SIG-M5 treated with dmso at 0.1 percent for 504 hours (cell line): ENCODE measurements at regions not wholly inside any gene's neighbourhood (a gene's known extent, or its start where the extent isn't known, plus 50 kb on each side); places are given as distances from the start of the nearest gene placed in this dataset.

ENCODE experiments used
- DNase-seq: peaks from one replicate; lab custom pipeline; 2025; ENCODE audit not compliant: unreplicated experiment; lab: John Stamatoyannopoulos, UW

GRCh38 chr18:30562231-30562630 is 480.3 kb downstream of the DSC3 start:
- no peak for DNase-seq

GRCh38 chr18:30556112-30556511 is 486.4 kb downstream of the DSC3 start:
- no peak for DNase-seq

GRCh38 chr18:30545393-30545792 is 497.1 kb downstream of the DSC3 start:
- no peak for DNase-seq

- DNase-seq, result no peak
Observed at GRCh38 chr18:30544141-30544540, 498.4 kb downstream of the DSC3 start.

DNA sequence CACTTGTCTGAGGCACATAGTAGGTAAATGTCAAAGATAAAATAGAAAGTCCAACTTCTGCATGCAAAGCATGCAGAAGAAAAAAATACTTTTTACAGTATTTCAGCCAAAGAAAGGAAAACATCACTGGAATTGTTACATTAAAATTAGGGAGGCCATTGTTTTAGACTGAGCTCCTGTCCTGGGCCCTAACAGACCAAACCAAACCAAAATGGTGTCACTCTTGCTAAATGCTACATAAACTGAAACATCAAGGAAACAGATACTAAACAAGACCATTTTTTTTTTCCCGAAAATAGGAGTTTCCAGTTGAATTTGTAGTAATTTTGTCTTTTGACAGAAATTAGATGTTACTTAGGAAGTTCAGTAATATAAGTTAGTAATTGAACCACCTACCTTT is 508.8 kb downstream of the DSC3 start:
- no peak for DNase-seq

GRCh38 chr18:30527917-30528316 is 514.6 kb downstream of the DSC3 start:
- DNase-seq, result no peak

DNA sequence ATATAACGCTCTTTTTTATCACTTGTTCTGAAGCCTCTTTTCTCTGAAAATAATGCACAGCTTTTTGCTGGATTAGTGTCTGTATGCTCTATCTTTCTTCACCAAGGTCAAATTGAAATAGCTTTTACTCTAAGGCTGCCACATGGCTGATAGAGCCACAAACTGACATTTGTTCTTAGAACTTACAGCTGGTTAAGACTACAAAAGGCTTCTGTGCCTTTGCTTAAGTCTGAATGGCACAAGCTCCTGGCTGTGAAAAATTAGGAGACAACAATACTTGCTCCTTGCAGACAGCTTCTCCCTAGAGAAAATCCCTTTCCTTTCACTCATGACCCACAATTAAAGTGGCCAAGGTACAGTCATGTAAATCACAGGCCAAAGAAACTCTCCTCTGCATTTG is 515.3 kb downstream of the DSC3 start:
- DNase-seq, result no peak

- DNase-seq, result no peak
Observed at GRCh38 chr18:30522288-30522929, 520.1 kb downstream of the DSC3 start.

GRCh38 chr18:30514059-30514458 is 528.5 kb downstream of the DSC3 start:
- DNase-seq, result no peak

DNA sequence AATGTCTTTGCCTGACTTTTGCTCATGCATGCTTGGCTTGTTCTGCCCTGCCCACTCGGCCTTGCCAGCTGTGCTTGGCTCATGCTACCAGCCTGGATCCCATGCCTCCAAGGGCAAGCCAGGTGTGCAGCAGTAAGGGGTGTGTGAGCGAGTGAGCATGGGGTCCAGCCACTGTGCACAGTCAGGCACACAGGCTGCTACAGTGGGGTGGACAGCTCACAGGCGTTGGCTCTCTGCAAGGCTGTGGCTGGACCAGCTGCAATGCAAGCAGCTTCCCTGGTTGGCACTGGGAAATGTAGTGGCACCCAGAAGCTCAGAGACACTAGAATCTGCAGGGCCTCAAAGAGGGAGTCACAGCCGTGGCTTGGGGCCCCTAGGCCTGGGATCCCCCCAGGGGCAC is 529.7 kb downstream of the DSC3 start:
- DNase-seq, result no peak

DNA sequence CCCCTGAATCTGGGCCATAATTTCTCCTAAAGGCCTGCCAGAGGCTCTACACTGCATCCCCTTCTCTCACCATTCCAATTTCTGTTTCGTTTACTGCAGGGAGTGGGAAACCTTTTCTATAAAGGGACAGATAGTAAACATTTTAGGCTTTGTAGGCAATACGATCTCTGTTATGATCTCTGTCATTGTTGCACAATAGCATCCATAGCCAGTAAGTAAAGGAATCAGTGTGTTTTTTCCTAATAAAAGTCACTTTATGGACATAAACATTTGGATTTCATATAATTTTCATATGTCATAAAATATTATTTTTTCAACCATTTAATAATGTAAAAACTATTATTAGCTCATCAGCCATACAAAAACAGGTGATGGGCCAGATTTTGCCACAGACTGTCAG is 531.7 kb downstream of the DSC3 start:
- DNase-seq, result no peak

DNA sequence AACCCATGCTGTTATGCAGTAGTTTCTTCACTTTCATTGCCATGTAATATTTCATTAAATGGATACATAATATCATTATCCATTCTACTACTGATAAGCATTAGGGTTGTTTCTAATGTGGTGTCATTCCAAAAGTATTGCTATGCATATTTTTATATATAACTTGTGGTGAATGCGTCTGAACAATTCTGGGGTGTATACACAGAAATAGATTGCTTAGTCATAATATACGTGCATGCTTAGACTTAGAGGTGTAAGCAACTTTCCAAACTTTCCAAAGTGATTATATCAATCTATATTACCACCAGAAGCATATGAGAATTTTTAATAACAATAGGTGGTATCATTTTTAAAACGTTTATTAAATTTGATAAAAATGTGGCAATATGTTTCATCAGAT is 540.9 kb downstream of the DSC3 start:
- no peak for DNase-seq

DNA sequence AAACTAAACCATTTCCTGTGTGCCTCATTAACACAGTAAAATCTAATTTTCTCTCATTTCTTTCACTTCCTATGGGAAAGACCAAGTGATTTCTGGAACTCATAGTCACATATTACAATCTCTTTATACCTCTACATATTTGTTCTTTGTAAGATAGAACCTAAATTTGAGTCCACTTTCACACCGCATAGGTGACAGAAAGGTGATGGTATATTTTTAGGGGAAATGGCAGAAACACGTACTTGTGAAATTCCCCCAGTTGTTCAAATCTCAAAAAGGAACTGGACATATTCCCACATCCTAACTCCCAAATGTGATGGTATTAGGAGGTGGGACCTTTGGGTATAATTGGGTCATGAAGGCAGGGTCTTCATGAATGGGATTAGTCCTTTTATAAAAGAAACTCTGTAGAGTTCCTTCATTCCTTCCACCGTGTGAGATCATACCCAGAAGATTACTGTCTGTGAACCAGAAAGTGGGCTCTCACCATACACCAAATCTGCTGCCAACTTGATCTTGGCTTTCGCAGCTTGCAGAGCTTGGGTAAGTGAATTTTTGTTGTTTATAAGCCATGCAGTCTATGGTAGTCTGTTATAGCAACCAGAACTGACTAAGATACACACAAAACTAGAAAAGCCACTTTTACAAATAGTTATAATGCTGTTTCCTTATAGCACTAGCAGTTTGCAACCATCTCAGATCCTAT is 542.1 kb downstream of the DSC3 start:
- no peak for DNase-seq

GRCh38 chr18:30499721-30500120 is 542.8 kb downstream of the DSC3 start:
- DNase-seq, result no peak

DNA sequence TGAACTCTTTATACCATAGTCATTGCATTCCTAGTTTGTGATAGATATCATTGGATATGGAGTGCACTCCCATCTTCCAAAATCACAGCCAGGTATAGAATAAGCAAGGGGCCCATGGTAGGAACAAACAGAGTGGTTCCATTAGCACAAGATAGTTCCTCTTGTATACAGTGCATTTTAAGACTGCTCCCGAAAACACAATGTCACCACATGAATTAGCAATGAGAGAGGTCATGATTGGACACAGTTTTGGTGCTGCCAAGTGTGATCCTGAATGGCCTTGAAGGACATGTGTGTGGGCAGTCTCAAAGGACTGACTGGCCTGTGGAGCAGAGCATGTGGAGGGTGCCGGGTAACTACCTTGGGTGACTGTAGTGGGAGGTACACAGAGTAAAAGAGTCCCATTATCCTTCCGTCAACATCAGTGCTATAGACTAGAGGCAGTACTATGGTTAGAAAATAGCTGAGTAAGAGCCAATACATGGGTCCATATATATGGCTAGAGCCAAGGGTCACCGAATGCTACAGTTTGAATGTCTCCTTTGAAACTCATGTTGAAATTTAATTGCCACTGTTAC is 549.9 kb downstream of the DSC3 start:
- DNase-seq, result no peak

GRCh38 chr18:30491815-30492551 is 550.6 kb downstream of the DSC3 start:
- DNase-seq, result no peak

DNA sequence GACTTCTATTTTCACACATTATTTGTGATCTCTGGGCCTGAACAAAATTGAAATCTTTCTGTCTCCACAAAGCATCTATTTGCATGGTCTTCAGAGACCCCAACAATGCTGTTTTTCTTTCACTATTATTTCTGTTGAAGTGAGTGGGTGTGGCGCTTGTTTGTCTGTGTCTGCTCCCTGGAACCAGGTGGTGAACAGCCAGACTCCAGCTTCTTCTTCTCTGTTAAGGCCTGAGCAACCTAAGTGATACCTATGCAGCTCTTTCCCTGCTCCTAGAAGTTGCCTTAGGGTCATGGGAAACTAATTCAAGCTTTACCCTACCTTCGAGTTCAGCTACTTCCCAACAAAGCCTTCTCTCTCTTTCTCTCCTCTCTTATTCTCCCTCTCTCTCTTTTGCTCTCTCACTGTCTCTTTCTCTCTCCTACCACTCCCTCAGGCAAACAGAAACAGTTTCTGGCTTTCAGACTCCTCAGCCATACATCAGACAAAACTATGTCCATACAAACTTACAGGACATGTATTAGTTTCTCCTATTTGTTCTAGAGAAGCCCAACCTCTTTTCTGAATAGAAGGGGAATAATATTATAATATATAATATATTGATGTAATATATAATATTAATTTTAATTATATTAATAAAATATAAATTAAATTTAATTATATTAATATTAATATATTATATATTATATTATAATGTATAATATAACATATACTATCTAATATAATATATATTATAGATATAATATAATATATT is 552.5 kb downstream of the DSC3 start:
- DNase-seq, result no peak

- no peak for DNase-seq
Observed at GRCh38 chr18:30487962-30488361, 554.6 kb downstream of the DSC3 start.

- no peak for DNase-seq
Observed at GRCh38 chr18:30486856-30487255, 555.7 kb downstream of the DSC3 start.

- DNase-seq, result no peak
Observed at GRCh38 chr18:30485078-30485477, 557.5 kb downstream of the DSC3 start.

- no peak for DNase-seq
Observed at GRCh38 chr18:30481871-30482270, 560.7 kb downstream of the DSC3 start.
